ENCODE measurements at regions not wholly inside any gene's neighbourhood (a gene's known extent, or its start where the extent isn't known, plus 50 kb on each side); places are given as distances from the start of the nearest gene placed in this dataset.

DNA sequence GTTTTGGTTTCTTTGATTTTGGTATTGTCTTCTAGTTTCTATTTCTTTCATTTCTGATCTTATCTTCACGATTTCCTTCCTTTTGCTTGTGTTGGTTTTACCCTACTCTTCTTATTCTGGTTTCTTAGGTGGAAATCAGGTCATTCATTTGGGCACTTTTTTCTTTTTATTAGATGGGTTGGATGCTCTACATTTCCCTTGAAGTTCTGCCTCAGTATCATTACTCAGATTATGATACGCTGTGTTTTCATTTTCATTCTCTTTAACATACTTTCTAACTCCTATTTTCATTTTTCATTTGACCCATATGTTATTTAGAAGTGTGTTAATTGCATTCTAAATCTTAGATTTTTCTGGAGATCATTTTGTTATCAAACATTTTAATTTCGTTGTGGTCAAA lies 108.6 kb downstream of the IRF8 start:
- DNase-seq (ENCODE audit: low read depth): no peak
- TF ChIP-seq, protein P1, sequence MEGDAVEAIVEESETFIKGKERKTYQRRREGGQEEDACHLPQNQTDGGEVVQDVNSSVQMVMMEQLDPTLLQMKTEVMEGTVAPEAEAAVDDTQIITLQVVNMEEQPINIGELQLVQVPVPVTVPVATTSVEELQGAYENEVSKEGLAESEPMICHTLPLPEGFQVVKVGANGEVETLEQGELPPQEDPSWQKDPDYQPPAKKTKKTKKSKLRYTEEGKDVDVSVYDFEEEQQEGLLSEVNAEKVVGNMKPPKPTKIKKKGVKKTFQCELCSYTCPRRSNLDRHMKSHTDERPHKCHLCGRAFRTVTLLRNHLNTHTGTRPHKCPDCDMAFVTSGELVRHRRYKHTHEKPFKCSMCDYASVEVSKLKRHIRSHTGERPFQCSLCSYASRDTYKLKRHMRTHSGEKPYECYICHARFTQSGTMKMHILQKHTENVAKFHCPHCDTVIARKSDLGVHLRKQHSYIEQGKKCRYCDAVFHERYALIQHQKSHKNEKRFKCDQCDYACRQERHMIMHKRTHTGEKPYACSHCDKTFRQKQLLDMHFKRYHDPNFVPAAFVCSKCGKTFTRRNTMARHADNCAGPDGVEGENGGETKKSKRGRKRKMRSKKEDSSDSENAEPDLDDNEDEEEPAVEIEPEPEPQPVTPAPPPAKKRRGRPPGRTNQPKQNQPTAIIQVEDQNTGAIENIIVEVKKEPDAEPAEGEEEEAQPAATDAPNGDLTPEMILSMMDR (IDR thresholded peaks at IDR 0.05; ENCODE audit: low read depth, low read length): no peak
- TF ChIP-seq POLR2A (IDR thresholded peaks at IDR 0.05; ENCODE audit: extremely low read depth, insufficient read length) (no peak), MYC (IDR thresholded peaks at IDR 0.05; ENCODE audit: low read depth, low read length) (no peak)
- TF ChIP-seq, protein P2, sequence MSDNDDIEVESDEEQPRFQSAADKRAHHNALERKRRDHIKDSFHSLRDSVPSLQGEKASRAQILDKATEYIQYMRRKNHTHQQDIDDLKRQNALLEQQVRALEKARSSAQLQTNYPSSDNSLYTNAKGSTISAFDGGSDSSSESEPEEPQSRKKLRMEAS (IDR thresholded peaks at IDR 0.05; ENCODE audit: low read depth, low read length): no peak
- no peak overlapping the region for H3K4me3 ChIP-seq (ENCODE audit: low read depth, low read length)

DNA sequence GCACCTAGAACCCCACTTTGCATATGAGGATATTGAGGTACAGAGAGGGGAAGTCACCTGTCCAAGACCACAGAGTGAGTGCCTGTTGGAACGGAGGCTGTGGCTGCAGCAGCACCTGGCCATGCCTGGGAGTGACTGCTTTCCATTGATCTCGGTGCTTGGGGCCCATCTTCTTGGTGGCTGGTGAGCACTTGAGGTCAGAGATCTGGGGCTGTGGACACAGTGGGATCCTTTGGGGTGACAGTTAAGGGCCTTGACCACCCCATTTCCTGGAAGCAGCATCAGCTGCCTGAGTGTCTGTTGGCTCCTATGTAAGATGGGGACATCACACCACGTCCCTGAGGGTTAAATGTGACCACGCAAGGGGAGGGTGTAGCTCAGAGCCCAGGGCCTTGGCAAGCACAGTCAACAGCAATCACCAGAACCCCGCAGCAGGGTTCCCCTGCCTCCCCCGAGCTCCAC lies 111.7 kb downstream of the IRF8 start:
- H3K4me3 ChIP-seq (ENCODE audit: low read depth, low read length): no peak overlapping the region
- TF ChIP-seq, protein P2 (IDR thresholded peaks at IDR 0.05; ENCODE audit: low read depth, low read length): no peak; the same call in 1 of the 2 replicates
- TF ChIP-seq MYC (IDR thresholded peaks at IDR 0.05; ENCODE audit: low read depth, low read length) (no peak), POLR2A (IDR thresholded peaks at IDR 0.05; ENCODE audit: extremely low read depth, insufficient read length) (no peak)
- TF ChIP-seq, protein P1 (IDR thresholded peaks at IDR 0.05; ENCODE audit: low read depth, low read length): no peak
- peak; percentile 91 for DNase-seq (ENCODE audit: low read depth)

DNA sequence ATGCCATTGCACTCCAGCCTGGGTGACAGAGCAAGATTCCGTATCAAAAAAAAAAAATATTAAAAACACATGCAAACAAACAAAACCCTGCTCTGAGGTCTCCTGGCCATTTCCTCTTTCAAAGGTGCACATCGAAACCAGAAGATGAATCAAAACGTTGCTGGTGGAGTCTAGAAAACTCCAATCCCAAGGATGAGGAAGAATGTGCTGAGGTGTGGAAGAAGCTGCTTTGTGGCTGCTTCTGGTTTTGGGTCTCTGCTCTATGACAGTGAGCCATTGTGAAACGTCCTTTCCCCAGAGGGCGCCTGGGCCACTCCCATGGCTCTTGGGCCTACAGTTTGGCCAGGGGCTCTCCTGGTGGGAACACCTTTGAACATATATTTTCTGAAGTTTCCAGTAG lies 112.6 kb downstream of the IRF8 start:
- no peak overlapping the region for H3K4me3 ChIP-seq (ENCODE audit: low read depth, low read length)
- TF ChIP-seq POLR2A (IDR thresholded peaks at IDR 0.05; ENCODE audit: extremely low read depth, insufficient read length) (no peak), MYC (IDR thresholded peaks at IDR 0.05; ENCODE audit: low read depth, low read length) (no peak)
- TF ChIP-seq, protein P2 (IDR thresholded peaks at IDR 0.05; ENCODE audit: low read depth, low read length): no peak
- DNase-seq (ENCODE audit: low read depth): peak; percentile 76

DNA sequence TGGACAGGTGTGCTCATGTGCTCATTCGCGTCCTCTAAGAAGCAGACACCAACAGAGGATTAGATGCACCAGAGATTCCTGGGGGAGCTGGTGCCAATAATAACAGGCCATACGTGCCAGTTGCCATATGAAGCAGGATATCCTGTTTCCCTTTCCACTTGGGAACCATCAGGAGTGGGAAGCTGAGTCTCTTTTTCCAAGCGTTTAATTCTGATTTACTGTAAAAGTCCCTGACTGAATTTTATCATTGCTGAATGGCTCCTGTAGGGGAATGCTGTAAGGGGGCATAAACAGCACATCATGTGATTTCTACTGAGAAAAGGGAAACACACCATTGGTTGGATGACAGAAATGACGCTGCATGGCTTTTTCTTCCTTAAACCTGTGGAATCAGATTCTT lies 113.3 kb downstream of the IRF8 start:
- TF ChIP-seq MYC (IDR thresholded peaks at IDR 0.05; ENCODE audit: low read depth, low read length): no peak
- TF ChIP-seq POLR2A (IDR thresholded peaks at IDR 0.05; ENCODE audit: extremely low read depth, insufficient read length): no peak
- TF ChIP-seq, protein P1 (IDR thresholded peaks at IDR 0.05; ENCODE audit: low read depth, low read length): no peak
- no peak overlapping the region for H3K4me3 ChIP-seq (ENCODE audit: low read depth, low read length)
- no peak for DNase-seq (ENCODE audit: low read depth)

DNA sequence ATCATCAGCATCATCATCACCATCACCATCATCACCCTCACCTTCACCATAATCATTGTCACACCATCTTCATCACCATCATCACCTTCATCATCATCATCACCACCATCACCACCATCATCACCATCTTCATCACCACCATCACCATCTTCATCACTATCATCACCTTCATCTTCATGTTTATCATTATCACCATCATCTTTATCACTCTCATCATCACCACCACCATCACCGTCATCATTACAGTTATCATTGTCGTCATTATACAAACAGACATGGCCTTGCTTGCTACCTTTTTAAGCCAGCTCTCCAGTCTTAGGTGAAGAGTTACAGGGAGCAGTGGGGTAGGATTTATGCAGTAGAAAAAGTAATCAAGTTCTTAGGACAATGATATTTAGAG lies 114.9 kb downstream of the IRF8 start:
- H3K4me3 ChIP-seq (ENCODE audit: low read depth, low read length): no peak overlapping the region
- TF ChIP-seq MYC (IDR thresholded peaks at IDR 0.05; ENCODE audit: low read depth, low read length) (no peak), POLR2A (IDR thresholded peaks at IDR 0.05; ENCODE audit: extremely low read depth, insufficient read length) (no peak)
- TF ChIP-seq, protein P1 (IDR thresholded peaks at IDR 0.05; ENCODE audit: low read depth, low read length): no peak
- TF ChIP-seq, protein P2 (IDR thresholded peaks at IDR 0.05; ENCODE audit: low read depth, low read length): no peak
- DNase-seq (ENCODE audit: low read depth): no peak

DNA sequence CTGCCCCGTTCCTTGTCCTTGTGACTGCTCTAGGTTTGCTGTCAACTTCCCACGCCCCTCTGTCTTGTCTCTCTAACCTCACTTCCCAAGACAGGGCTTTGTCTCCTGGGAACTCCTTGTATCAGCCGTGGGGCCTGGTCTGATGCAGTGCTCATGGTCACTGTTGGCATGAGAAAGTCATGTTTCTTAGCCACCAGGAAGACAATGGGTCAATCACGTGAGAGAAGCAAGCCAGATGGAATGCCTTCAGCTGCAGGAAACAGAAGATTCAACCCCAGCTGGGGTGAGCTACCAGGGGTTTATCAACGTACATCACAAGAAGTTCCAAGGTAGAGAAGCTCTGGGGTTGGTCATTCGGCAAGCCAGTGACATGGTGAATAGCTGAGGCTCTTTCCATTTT lies 116.6 kb downstream of the IRF8 start:
- TF ChIP-seq, protein P2 (IDR thresholded peaks at IDR 0.05; ENCODE audit: low read depth, low read length): no peak
- TF ChIP-seq, protein P1 (IDR thresholded peaks at IDR 0.05; ENCODE audit: low read depth, low read length): no peak
- no peak for TF ChIP-seq MYC (IDR thresholded peaks at IDR 0.05; ENCODE audit: low read depth, low read length)
- no peak for TF ChIP-seq POLR2A (IDR thresholded peaks at IDR 0.05; ENCODE audit: extremely low read depth, insufficient read length)
- no peak for DNase-seq (ENCODE audit: low read depth)
- H3K4me3 ChIP-seq (ENCODE audit: low read depth, low read length): no peak overlapping the region
